Uterus (tissue), 2 donors: ENCODE measurements at regions not wholly inside any gene's neighbourhood (a gene's known extent, or its start where the extent isn't known, plus 50 kb on each side); places are given as distances from the start of the nearest gene placed in this dataset.

Source experiments
- POLR2A ChIP-seq, 2 donors: fragments of 450-650 bp; IDR thresholded peaks; one replicate each; pipeline ENCODE4 v1.6.1; 2016; ENCODE audit warnings: antibody characterized with exemption in 2 of 2, mild to moderate bottlenecking in 1 of 2, moderate library complexity in 1 of 2
- TF ChIP-seq, protein P1 (sequence below), 4 experiments: fragments of 200-600 bp in 2 of 4; fragments of 450-650 bp in 2 of 4; sonication (generic) in 2 of 4; IDR thresholded peaks; one replicate each; pipeline ENCODE4 v1.5.1; 2016 to 2019; ENCODE audit warnings: antibody characterized with exemption in 4 of 4, mild to moderate bottlenecking in 2 of 4, moderate library complexity in 1 of 4

- TF ChIP-seq, protein P1, sequence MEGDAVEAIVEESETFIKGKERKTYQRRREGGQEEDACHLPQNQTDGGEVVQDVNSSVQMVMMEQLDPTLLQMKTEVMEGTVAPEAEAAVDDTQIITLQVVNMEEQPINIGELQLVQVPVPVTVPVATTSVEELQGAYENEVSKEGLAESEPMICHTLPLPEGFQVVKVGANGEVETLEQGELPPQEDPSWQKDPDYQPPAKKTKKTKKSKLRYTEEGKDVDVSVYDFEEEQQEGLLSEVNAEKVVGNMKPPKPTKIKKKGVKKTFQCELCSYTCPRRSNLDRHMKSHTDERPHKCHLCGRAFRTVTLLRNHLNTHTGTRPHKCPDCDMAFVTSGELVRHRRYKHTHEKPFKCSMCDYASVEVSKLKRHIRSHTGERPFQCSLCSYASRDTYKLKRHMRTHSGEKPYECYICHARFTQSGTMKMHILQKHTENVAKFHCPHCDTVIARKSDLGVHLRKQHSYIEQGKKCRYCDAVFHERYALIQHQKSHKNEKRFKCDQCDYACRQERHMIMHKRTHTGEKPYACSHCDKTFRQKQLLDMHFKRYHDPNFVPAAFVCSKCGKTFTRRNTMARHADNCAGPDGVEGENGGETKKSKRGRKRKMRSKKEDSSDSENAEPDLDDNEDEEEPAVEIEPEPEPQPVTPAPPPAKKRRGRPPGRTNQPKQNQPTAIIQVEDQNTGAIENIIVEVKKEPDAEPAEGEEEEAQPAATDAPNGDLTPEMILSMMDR (IDR thresholded peaks at IDR 0.05): no peak
- TF ChIP-seq POLR2A (IDR thresholded peaks at IDR 0.05): no peak
These were observed 105.4 kb upstream of the PCDH7 start for GRCh38 chr4:30614771-30615170.
